Pancreas (tissue), 10 donors: ENCODE measurements at regions not wholly inside any gene's neighbourhood (a gene's known extent, or its start where the extent isn't known, plus 50 kb on each side); places are given as distances from the start of the nearest gene placed in this dataset.
"Not testable (repeated sequence)": the region's sequence is repeated elsewhere in the genome, so short reads cannot be mapped to it uniquely, and the experiment has no call there.

Experiments used
- ATAC-seq, 4 donors: fragments of 200-7000 bp; cut with Tn5 transposase; one replicate each; pipeline versions ENCODE4 v1.8.0 to v1.9.1; 2020; ENCODE audit warnings: mild to moderate bottlenecking in 4 of 4, moderate library complexity in 4 of 4
- DNase-seq, 6 donors: peaks; one replicate each; pipeline ENCODE4 v3.0.0-alpha.2; 2020
- FAIRE-seq: peaks from 2 replicates; lab custom pipeline; 2012; peaks lifted over from hg19 to GRCh38; lab: Jason Lieb, UNC
- H3K27ac ChIP-seq, 4 donors: fragments of 200-600 bp; sonication (generic); 1 replicate in 3 of 4; 2 replicates in 1 of 4; pipeline versions ENCODE4 v1.5.0 to v1.8.0; 2020
- H3K27me3 ChIP-seq, 4 donors: fragments of 200-600 bp; one replicate each; pipeline ENCODE4 v1.8.0; 2021
- H3K36me3 ChIP-seq, 3 donors: fragments of 200-600 bp; sonication (generic) in 1 of 3; one replicate each; pipeline versions ENCODE4 v1.5.0 to v1.8.0; 2020 to 2021
- H3K4me1 ChIP-seq, 3 donors: fragments of 200-600 bp; one replicate each; pipeline ENCODE4 v1.8.0; 2021
- H3K4me3 ChIP-seq, 4 donors: fragments of 200-600 bp; sonication (generic) in 2 of 4; one replicate each; pipeline versions ENCODE4 v1.5.0 to v1.8.0; 2020 to 2021
- H3K9me3 ChIP-seq, 4 donors: fragments of 200-600 bp; one replicate each; pipeline ENCODE4 v1.8.0; 2021
- CTCF ChIP-seq, 4 donors: fragments of 200-600 bp; sonication (generic) in 3 of 4; IDR thresholded peaks; one replicate each; pipeline versions ENCODE4 v1.5.0 to v1.8.0; 2021; ENCODE audit warnings: antibody characterized with exemption in 4 of 4
- WGBS, 2 donors: extraction: QIAGEN DNeasy Blood & Tissue Kit; methylation state at CpG; one replicate each; pipeline ENCODE4 v1.1.7; 2013; 5-methylcytosine and 5-hydroxymethylcytosine counted together
- intact Hi-C, 3 donors: fragments of 100-400 bp; cut with DNase I; formaldehyde crosslinking; loops; one replicate each; pipeline versions ENCODE4 v1.11.1 to v1.14.2; 2022
- donor health status: healthy with polysubstance abuse.
- donor health status: DM: no; HTN: no; CAD: no; lungs with moderate emphysema.
- donor health status: DM: no; HTN: no; CAD: no.
- donor health status: control.
- donor health status: control.
- donor health status: Bipolar disorder and iron deficiency.
- donor health status: DM: yes; HTN: yes; CAD: no.
- donor health status: DM: no; HTN: no; CAD: no.
- donor health status: DM: no; HTN: no; CAD: no.
- donor health status: DM: yes; HTN: yes; CAD: no.

GRCh38 chrX:137164329-137164728 lies 130.5 kb upstream of the GPR101 start:
- Histone ChIP-seq H3K27me3 (peaks cover 0 to 23% (median 0%) of the 10 kb centered on the region in 4 donors), H3K27ac (no peak overlapping the region), H3K9me3 (no peaks in the 10 kb centered on the region), H3K36me3 (no peaks in the 10 kb centered on the region), H3K4me1 (no peaks in the 10 kb centered on the region), H3K4me3 (no peak overlapping the region)
- 70 to 73% methylated on average over 3 of the region's 3 CpGs for WGBS, 2 donors
- intact Hi-C loops = no loop called here
- DNase-seq (no peak), FAIRE-seq (no peak), ATAC-seq (no peak)
- no peak for TF ChIP-seq CTCF (IDR thresholded peaks at IDR 0.05)

DNA sequence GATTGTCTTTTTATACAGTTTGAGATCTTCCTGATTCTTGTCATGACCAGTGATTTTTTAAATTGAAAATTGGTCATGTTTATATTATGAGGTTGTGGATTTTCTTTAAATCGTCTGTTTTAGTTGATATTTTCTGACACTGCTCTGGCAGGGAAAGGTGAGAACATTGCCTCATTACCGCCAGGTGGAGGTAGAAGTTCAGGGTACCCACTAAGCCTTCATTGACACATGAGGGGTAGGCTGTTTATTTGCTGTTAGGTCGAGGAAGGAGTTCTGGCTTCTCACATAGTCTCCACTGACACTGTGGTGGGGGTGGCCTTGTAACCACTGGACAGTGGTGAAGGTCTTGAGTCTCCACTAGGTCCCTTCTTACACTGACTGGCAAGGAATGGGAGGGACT lies 117.6 kb upstream of the GPR101 start:
- TF ChIP-seq CTCF (IDR thresholded peaks at IDR 0.05) = no peak
- FAIRE-seq = no peak
- Histone ChIP-seq H3K4me1 (no peaks in the 10 kb centered on the region), H3K9me3 (no peaks in the 10 kb centered on the region), H3K4me3 (no peak overlapping the region), H3K27me3 (peaks cover 0 to 43% (median 0%) of the 10 kb centered on the region in 4 donors), H3K36me3 (no peaks in the 10 kb centered on the region), H3K27ac (no peak overlapping the region)
- WGBS, 2 donors = 9 to 15% methylated on average over 3 of the region's 3 CpGs
- intact Hi-C loops = no loop called here
- no peak for ATAC-seq
- no peak for DNase-seq

DNA sequence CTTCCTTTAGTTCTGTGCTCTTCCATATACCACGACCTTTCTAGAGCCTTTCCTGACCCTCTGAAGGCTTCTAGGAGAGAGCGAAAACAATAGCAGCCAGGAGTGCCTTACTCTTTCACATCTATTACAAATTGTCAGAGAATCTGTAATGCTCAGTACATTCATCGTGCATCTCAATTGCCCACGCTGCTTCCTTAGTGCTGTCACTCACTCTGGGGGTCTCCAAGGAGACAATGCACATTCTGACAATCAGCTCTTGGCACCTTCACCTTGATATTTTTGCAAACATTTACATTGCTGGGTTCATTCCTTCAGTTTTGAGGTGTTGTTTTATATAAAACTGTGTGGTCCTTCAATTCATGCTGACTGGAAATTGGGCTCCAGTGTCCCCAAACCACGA lies 110.1 kb upstream of the GPR101 start:
- Histone ChIP-seq H3K4me3 (no peak overlapping the region), H3K27ac (no peak overlapping the region), H3K27me3 (peaks cover 0 to 4% (median 0%) of the 10 kb centered on the region in 4 donors), H3K9me3 (no peaks in the 10 kb centered on the region), H3K36me3 (no peaks in the 10 kb centered on the region), H3K4me1 (no peaks in the 10 kb centered on the region)
- intact Hi-C loops = no loop called here
- DNase-seq (no peak), ATAC-seq (no peak), FAIRE-seq (no peak)
- no peak for TF ChIP-seq CTCF (IDR thresholded peaks at IDR 0.05)
- 55 to 64% methylated on average over 5 of the region's 5 CpGs for WGBS, 2 donors

DNA sequence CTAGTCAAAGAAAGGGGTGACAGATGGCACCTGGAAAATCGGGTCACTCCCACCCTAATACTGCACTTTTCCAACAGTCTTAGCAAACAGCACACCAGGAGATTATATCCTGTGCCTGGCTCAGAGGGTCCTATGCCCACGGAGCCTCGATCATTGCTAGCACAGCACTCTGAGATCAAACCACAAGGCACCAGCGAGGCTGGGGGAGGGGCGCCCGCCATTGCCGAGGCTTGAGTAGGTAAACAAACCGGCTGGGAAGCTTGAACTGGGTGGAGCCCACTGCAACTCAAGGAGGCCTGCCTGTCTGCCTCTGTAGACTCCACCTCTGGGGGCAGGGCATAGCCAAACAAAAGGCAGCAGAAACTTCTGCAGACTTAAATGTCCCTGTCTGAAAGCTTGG lies 88.9 kb upstream of the GPR101 start:
- H3K36me3 ChIP-seq, FAIRE-seq, H3K4me1 ChIP-seq, H3K9me3 ChIP-seq, ATAC-seq, H3K27ac ChIP-seq, intact Hi-C loops, H3K4me3 ChIP-seq, H3K27me3 ChIP-seq: not testable (repeated sequence)
- 79 to 90% methylated on average over 7 to 8 of the region's 8 CpGs for WGBS, 2 donors
- peak in 1 of 6 donors; percentile 23 for DNase-seq

GRCh38 chrX:137119049-137119448 lies 85.3 kb upstream of the GPR101 start:
- Histone ChIP-seq H3K4me1 (no peaks in the 10 kb centered on the region), H3K4me3 (no peak overlapping the region), H3K9me3 (no peaks in the 10 kb centered on the region), H3K27me3 (peaks cover 0 to 8% (median 0%) of the 10 kb centered on the region in 4 donors), H3K36me3 (no peaks in the 10 kb centered on the region), H3K27ac (no peak overlapping the region)
- 16 to 24% methylated on average over 1 of the region's 1 CpG for WGBS, 2 donors
- ATAC-seq = no peak
- no peak for FAIRE-seq
- TF ChIP-seq CTCF (IDR thresholded peaks at IDR 0.05) = no peak
- intact Hi-C loops = no loop called here
- DNase-seq = no peak
